ENCODE measurements at regions not wholly inside any gene's neighbourhood (a gene's known extent, or its start where the extent isn't known, plus 50 kb on each side); places are given as distances from the start of the nearest gene placed in this dataset.

DNA sequence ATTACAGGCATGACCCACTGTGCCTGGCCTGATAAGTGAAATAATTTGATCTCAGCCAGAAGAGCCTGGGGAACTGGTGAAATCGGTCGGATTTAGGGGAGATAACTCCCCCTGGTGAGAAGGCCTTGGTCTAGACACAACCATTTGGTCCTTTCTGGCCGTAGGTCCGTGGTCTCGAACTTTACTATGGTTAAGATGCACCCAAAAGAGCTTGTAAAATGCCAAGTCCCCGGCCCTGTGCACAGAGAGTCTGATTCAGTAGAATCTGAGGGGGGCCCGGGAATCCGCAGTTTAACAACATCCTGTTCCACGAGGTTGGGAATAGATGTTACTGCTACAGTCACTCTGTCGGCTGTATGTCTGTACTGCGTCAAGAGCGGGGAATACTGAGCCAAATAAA, 140.7 kb downstream of the C9orf50 start (continued):
- TF ChIP-seq, protein P1, sequence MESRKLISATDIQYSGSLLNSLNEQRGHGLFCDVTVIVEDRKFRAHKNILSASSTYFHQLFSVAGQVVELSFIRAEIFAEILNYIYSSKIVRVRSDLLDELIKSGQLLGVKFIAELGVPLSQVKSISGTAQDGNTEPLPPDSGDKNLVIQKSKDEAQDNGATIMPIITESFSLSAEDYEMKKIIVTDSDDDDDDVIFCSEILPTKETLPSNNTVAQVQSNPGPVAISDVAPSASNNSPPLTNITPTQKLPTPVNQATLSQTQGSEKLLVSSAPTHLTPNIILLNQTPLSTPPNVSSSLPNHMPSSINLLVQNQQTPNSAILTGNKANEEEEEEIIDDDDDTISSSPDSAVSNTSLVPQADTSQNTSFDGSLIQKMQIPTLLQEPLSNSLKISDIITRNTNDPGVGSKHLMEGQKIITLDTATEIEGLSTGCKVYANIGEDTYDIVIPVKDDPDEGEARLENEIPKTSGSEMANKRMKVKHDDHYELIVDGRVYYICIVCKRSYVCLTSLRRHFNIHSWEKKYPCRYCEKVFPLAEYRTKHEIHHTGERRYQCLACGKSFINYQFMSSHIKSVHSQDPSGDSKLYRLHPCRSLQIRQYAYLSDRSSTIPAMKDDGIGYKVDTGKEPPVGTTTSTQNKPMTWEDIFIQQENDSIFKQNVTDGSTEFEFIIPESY (IDR thresholded peaks at IDR 0.05; ENCODE audit: borderline replicate concordance, low read depth) = no peak
- TF ChIP-seq ELF1 (IDR thresholded peaks at IDR 0.05) (no peak), RAD21 (IDR thresholded peaks at IDR 0.05; ENCODE audit: low read length) (peak; percentile 61), YY1 (IDR thresholded peaks at IDR 0.05; ENCODE audit: low read depth) (no peak), SMC3 (IDR thresholded peaks at IDR 0.05; ENCODE audit: low read depth, low read length) (peak; percentile 47), NRF1 (IDR thresholded peaks at IDR 0.05; ENCODE audit: low read depth, low read length) (no peak), CHD2 (IDR thresholded peaks at IDR 0.05; ENCODE audit: low read length, partially characterized antibody) (no peak), GATA2 (CRISPR knock-in tag; IDR thresholded peaks at IDR 0.05) (peak; percentile 29; the same call in 1 of the 2 replicates), FOSL2 (IDR thresholded peaks at IDR 0.05; ENCODE audit: borderline replicate concordance, low read depth) (no peak)
- TF ChIP-seq, protein P2, sequence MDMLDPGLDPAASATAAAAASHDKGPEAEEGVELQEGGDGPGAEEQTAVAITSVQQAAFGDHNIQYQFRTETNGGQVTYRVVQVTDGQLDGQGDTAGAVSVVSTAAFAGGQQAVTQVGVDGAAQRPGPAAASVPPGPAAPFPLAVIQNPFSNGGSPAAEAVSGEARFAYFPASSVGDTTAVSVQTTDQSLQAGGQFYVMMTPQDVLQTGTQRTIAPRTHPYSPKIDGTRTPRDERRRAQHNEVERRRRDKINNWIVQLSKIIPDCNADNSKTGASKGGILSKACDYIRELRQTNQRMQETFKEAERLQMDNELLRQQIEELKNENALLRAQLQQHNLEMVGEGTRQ (IDR thresholded peaks at IDR 0.05; ENCODE audit: borderline replicate concordance, low read depth, low read length) = no peak
- TF ChIP-seq, protein P3, sequence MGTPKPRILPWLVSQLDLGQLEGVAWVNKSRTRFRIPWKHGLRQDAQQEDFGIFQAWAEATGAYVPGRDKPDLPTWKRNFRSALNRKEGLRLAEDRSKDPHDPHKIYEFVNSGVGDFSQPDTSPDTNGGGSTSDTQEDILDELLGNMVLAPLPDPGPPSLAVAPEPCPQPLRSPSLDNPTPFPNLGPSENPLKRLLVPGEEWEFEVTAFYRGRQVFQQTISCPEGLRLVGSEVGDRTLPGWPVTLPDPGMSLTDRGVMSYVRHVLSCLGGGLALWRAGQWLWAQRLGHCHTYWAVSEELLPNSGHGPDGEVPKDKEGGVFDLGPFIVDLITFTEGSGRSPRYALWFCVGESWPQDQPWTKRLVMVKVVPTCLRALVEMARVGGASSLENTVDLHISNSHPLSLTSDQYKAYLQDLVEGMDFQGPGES (IDR thresholded peaks at IDR 0.05; ENCODE audit: low read depth, low read length) = no peak

DNA sequence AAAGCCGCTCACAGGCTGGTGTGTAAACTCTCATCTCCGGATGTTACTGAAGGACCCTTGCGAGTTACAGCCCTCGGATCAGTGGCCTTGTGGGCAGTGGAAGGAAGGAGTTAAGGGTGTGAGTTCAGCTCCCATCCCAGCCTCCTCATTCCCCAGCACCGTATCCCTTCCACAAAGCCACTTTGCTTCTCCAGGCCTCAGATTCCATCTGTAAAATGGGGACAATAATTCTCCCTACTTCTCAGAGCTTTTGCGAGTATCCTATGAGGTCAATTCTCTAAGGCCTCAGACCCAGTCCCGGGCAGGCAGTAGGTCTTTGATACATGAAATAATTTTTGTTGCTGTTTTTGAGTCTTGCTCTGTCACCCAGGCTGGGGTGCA, 141.3 kb downstream of the C9orf50 start:
- POLR2A ChIA-PET = interaction anchor here (0.7 kb wide), 1 partner anchor 117 kb away, joined by 3 read pairs; no protein-coding TSS in a partner anchor
- no peaks in the 10 kb centered on the region for H3K27me3 ChIP-seq (ENCODE audit: insufficient read depth)
- peaks cover 28 to 59% of the 10 kb centered on the region in 2 experiments; a peak in 3 of 4 replicates for H3K4me1 ChIP-seq (ENCODE audit: control insufficient read depth in 1 of 2, insufficient read depth in 2 of 2, low read depth in 1 of 2, low read length in 1 of 2)
- no peak for TF ChIP-seq NRF1 (IDR thresholded peaks at IDR 0.05; ENCODE audit: low read depth, low read length)
- TF ChIP-seq RFX5 (IDR thresholded peaks at IDR 0.05; ENCODE audit: low read length) = no peak
- TF ChIP-seq RXRA (IDR thresholded peaks at IDR 0.05; ENCODE audit: borderline replicate concordance, low read depth) = no peak
- TF ChIP-seq TAF1 (IDR thresholded peaks at IDR 0.05; ENCODE audit: borderline replicate concordance, low read depth, low read length) = no peak
- TF ChIP-seq EP300 (IDR thresholded peaks at IDR 0.05; ENCODE audit: borderline replicate concordance in 1 of 2, low read depth in 1 of 2, low read length in 1 of 2) = no peak
- TF ChIP-seq, protein P1 (IDR thresholded peaks at IDR 0.05; ENCODE audit: borderline replicate concordance, low read depth) = no peak
- no peak for TF ChIP-seq GATA2 (CRISPR knock-in tag; IDR thresholded peaks at IDR 0.05)
- no peak for TF ChIP-seq SIN3A (IDR thresholded peaks at IDR 0.05; ENCODE audit: borderline replicate concordance, low read depth, low read length)
- TF ChIP-seq FOXM1 (IDR thresholded peaks at IDR 0.05; ENCODE audit: low read depth) = no peak
- H3K36me3 ChIP-seq (replicated peaks in 1 of 2; ENCODE audit: control insufficient read depth in 1 of 2, insufficient read depth in 2 of 2, low read length in 1 of 2) = no peaks in the 10 kb centered on the region
- no peaks in the 10 kb centered on the region for H3K9me3 ChIP-seq
- H3K27ac ChIP-seq (ENCODE audit: low read depth in 2 of 2, low read length in 1 of 2) = peak overlapping the region; percentile 31 to 100; a peak in 2 of 4 replicates
- WGBS (ENCODE audit: low lambda C conversion rate) = 87% methylated on average over 5 of the region's 7 CpGs
- CTCF ChIA-PET = interaction anchor here (0.8 to 3.9 kb wide), 8 partner anchors 10 to 337 kb away, joined by 3 to 17 read pairs (median 4); no protein-coding TSS in a partner anchor
- no peak overlapping the region for H3K4me2 ChIP-seq
- no peaks in the 10 kb centered on the region for H3K9me2 ChIP-seq
- no peak overlapping the region for H3K4me3 ChIP-seq (ENCODE audit: low read depth in 2 of 2, low read length in 1 of 2)
- H3F3A ChIP-seq (replicated peaks; ENCODE audit: insufficient read depth) = peaks cover 15% of the 10 kb centered on the region
- no peak overlapping the region for H3K9ac ChIP-seq
- peaks cover 9% of the 10 kb centered on the region for H3K79me2 ChIP-seq (ENCODE audit: insufficient read depth)
- no peak for DNase-seq
- H4K20me1 ChIP-seq (ENCODE audit: insufficient read depth) = no peaks in the 10 kb centered on the region
- H2AFZ ChIP-seq (ENCODE audit: low read depth) = no peak overlapping the region; the same call in 1 of the 2 replicates
